HG03565 (cell line): ENCODE measurements at regions not wholly inside any gene's neighbourhood (a gene's known extent, or its start where the extent isn't known, plus 50 kb on each side); places are given as distances from the start of the nearest gene placed in this dataset.
"Not testable (repeated sequence)": the region's sequence is repeated elsewhere in the genome, so short reads cannot be mapped to it uniquely, and the experiment has no call there.

ENCODE experiments used
- ATAC-seq: cut with Tn5 transposase; IDR thresholded peaks from one replicate; pipeline ENCODE4 v1.9.1; 2021; ENCODE audit warnings: mild to moderate bottlenecking, moderate library complexity; ENCODE audit not compliant: unreplicated experiment

- ATAC-seq, result no peak
These were observed 479.4 kb upstream of the SYNCRIP start for GRCh38 chr6:86122086-86122485.

GRCh38 chr6:86118271-86118670 lies 475.6 kb upstream of the SYNCRIP start:
- ATAC-seq, result no peak

DNA sequence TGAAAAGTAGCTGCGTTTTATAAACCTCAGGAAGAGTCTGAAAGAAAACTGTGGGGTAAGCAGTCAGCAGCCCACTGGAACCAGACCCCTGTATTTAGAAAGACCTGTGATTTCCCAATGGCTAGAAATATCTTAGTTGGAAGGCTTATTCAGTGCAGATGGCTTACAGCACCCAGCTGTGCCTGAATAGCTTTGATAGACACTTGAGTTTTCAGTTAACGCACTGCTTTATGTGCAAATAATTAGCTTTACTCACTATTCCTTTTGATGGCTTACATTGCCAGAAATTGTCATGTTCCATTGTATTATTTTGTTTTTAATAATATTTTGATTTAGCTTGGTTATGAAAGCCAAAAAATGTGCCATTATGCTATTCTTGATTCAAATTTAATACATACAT lies 465.3 kb upstream of the SYNCRIP start:
- ATAC-seq, result no peak

- ATAC-seq, result no peak
These were observed 445.3 kb upstream of the SYNCRIP start for GRCh38 chr6:86087954-86088353.

DNA sequence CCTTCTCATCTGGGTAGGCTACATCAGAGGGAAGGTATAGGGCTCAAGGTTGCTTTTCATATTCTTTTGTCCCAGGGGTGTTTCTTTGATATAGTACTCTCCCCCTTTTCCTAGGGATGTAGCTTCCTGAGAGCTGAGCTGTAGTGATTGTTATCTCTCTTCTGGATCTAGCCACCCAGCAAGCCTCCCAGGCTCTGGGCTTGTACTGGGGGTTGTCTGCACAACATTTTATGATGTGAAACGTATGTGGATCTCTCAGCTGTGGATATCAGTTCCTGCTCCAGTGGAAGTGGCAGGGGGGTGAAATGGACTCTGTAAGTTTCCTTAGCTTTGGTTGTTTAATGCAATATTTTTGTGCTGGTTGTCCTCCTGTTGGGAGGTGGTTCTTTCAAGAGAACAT lies 437.3 kb upstream of the SYNCRIP start:
- ATAC-seq, result no peak

- ATAC-seq, result no peak
These were observed 427.5 kb upstream of the SYNCRIP start for GRCh38 chr6:86070151-86070550.

GRCh38 chr6:86065002-86065401 lies 422.3 kb upstream of the SYNCRIP start:
- not testable (repeated sequence) for ATAC-seq

DNA sequence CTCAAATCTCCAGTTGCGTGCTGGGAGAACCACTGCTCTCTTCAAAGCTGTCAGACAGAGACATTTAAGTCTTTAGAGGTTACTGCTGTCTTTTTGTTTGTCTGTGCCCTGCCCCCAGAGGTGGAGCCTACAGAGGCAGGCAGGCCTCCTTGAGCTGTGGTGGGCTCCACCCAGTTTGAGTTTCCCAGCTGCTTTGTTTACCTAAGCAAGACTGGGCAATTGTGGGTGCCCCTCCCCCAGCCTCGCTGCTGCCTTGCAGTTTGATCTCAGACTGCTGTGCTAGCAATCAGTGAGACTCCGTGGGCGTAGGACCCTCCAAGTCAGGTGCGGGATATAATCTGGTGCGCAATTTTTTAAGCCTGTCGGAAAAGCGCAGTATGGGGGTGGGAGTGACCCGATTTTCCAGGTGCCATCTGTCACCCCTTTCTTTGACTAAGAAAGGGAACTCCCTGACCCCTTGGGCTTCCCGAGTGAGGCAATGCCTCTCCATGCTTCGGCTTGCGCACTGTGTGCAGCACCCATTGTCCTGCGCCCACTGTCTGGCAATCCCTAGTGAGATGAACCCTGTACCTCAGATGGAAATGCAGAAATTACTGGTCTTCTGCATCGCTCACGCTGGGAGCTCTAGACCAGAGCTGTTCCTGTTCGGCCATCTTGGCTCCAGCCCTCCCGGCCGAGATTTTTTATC lies 414.8 kb upstream of the SYNCRIP start:
- not testable (repeated sequence) for ATAC-seq

GRCh38 chr6:86045038-86045437 lies 402.4 kb upstream of the SYNCRIP start:
- ATAC-seq, result no peak

- ATAC-seq, result no peak
These were observed 399.5 kb upstream of the SYNCRIP start for GRCh38 chr6:86042214-86042613.

DNA sequence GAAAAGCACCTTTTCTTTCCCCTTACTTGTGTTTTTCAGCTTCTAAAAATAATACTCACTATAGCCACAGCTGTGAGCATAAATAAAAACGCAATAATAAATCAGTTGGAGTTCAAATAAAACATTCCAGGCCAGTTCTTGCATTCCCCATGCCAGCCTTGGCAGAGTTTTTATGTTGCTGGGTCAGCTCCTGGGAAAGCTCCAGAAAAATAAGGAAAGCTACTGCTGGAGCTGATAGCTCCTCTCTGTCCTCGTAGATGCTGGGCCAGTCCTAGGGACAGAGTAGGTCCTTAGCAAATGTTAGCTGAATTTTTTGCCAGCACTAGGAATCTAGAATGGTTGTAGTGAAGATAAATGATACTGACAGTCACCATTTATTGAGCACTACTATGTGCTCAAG lies 389.0 kb upstream of the SYNCRIP start:
- ATAC-seq, result no peak

DNA sequence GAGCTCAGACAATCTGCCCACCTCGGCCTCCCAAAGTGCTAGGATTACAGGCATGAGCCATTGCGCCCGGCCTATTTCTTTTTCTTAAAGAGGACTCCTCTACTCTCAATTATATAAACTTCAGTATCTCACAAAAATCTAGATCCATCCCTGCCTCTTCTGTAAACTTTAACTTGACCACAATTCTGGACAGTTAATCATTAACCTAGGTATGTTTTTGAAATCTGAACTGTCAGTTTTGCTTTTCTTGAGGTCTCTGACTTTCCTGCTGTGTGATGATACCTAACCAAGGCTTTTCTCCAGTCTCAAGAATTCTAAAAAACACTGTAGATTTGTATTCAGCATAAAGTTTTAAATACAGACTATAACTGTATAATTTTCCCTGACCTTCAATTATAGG lies 388.2 kb upstream of the SYNCRIP start:
- ATAC-seq, result no peak

GRCh38 chr6:86028776-86029175 lies 386.1 kb upstream of the SYNCRIP start:
- ATAC-seq, result no peak

GRCh38 chr6:86026890-86027289 lies 384.2 kb upstream of the SYNCRIP start:
- not testable (repeated sequence) for ATAC-seq

DNA sequence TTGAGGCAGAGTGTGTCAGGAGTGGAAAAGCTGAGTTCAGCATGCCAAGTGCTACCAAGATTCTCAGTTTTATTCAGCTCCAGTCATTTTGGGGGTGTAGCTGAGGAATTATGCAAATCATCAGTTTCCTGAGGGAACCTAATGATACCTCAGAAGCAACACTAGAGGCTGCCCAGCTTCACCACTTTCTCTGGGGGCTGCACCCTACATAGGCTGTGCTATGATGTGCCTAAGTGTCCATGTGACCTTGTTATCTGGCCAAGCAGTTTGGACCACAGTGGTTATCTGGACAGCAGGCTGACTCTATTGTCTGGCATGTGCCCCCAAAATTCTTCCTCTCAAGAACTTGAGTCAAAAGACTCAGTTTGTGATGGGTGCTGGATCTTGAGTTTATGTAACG lies 374.6 kb upstream of the SYNCRIP start:
- peak; percentile 90 for ATAC-seq

DNA sequence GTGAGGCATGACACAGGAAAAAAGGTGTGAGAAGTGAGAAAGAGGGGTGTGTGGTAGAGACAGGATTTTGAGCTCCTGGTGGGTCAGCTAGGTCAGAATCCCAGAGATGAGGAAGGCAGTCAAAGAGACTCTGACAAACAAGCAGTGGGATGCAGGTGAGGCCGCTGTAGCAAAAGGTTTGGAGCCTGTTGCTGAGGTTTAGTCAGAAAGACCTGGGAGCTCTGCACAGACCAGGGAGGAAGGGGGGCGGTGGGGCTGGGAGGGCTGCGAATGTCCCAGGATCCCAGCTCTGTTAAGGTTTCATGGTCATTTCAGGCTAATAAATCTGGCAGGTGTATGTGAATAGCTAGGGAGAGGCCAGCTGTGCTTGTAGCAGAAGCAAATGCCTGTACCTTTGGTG lies 373.9 kb upstream of the SYNCRIP start:
- no peak for ATAC-seq

GRCh38 chr6:86016077-86016476 lies 373.4 kb upstream of the SYNCRIP start:
- ATAC-seq, result no peak

DNA sequence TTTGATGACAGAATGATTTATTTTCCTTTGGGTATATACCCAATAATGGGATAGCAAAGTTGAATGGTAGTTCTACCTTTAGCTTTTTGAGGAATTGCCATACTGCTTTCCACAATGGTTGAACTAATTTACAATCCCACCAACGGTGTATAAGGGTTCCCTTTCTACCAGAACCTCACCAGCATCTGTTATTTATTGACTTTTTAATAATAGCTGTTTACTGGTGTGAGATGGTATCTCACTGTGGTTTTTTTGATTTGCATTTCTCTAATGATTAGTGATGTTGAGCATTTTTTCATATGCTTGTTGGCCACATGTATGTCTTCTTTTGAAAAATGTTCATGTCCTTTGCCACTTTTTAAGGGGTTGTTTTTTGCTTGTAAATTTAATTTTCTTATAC lies 370.3 kb upstream of the SYNCRIP start:
- ATAC-seq, result not testable (repeated sequence)

GRCh38 chr6:86010915-86011786 lies 368.5 kb upstream of the SYNCRIP start:
- ATAC-seq, result no peak

GRCh38 chr6:85997206-85997605 lies 354.5 kb upstream of the SYNCRIP start:
- no peak for ATAC-seq

GRCh38 chr6:85996034-85996375 lies 353.3 kb upstream of the SYNCRIP start:
- no peak for ATAC-seq

DNA sequence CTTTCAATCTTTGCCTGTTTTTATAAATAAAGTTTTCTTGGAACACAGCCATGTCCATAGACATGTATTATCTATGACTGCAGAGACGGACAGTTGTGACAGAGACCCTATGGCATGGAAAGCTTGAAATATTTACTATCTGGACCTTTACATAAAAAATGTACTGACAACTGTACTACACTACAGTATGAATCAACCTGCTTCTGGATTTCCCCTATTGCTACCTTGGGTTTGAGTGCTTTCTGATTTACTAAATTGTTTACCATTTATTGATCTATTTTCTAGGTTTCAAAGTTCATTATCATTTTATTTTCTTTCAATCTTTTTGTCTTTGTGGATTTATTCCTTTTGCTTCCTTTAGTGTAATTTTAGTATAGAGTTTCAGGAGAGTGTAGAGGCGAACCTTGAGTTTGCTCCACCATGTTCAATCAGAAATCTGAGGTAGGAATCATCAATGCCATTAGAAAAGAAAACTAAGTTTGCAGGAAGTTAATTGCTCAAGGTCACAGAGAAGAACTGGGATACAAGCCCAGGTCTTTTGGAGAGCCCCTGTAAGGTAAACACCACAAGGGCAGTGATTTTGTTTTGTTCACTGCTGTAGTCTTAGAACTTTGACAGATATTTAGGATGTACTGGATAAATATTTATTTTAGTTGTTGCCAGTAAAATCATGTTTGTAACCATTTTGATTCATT lies 352.8 kb upstream of the SYNCRIP start:
- ATAC-seq, result no peak
